GM23338 (cell line): ENCODE measurements at regions not wholly inside any gene's neighbourhood (a gene's known extent, or its start where the extent isn't known, plus 50 kb on each side); places are given as distances from the start of the nearest gene placed in this dataset.

Source experiments
- ATAC-seq: fragments of 200-7000 bp; cut with Tn5 transposase; 3 replicates; pipeline ENCODE4 v1.9.1; 2020
- DNase-seq: peaks from one replicate; pipeline ENCODE4 v3.0.0-alpha.2; 2015; ENCODE audit warnings: low spot score
- H2AFZ ChIP-seq: fragments of 200-600 bp; sonication (generic); 2 replicates; pipeline ENCODE4 v1.8.0; 2016; ENCODE audit warnings: antibody characterized with exemption, mild to moderate bottlenecking, moderate library complexity
- H3F3A ChIP-seq: fragments of 200-600 bp; sonication (generic); replicated peaks from 2 replicates; pipeline ENCODE4 v1.8.0; 2017; ENCODE audit warnings: antibody characterized with exemption, mixed run types, low read depth
- H3K27ac ChIP-seq: fragments of 200-600 bp; sonication (generic); 2 replicates; pipeline ENCODE4 v1.6.1; 2016; ENCODE audit warnings: low read depth
- H3K27me3 ChIP-seq: fragments of 200-600 bp; sonication (generic); 2 replicates; pipeline ENCODE4 v1.8.0; 2016; ENCODE audit warnings: mild to moderate bottlenecking, mixed run types, moderate library complexity; ENCODE audit not compliant: insufficient read depth
- H3K36me3 ChIP-seq: fragments of 200-600 bp; sonication (generic); 2 replicates; pipeline ENCODE4 v1.8.0; 2016; ENCODE audit warnings: mild to moderate bottlenecking; ENCODE audit not compliant: insufficient read depth
- H3K4me1 ChIP-seq: fragments of 200-600 bp; sonication (generic); 2 replicates; pipeline ENCODE4 v1.8.0; 2016; ENCODE audit warnings: mild to moderate bottlenecking, moderate library complexity; ENCODE audit not compliant: insufficient read depth
- H3K4me2 ChIP-seq: fragments of 200-600 bp; sonication (generic); 2 replicates; pipeline ENCODE4 v1.7.1; 2017; ENCODE audit warnings: mixed run types
- H3K4me3 ChIP-seq: fragments of 200-600 bp; sonication (generic); 2 replicates; pipeline ENCODE4 v1.6.1; 2016; ENCODE audit warnings: mixed run types
- H3K79me2 ChIP-seq: fragments of 200-600 bp; sonication (generic); replicated peaks from 2 replicates; pipeline ENCODE4 v1.8.0; 2017; ENCODE audit warnings: mild to moderate bottlenecking; ENCODE audit not compliant: insufficient read depth
- H3K9me2 ChIP-seq: fragments of 200-600 bp; sonication (generic); 2 replicates; pipeline ENCODE4 v1.8.0; 2017; ENCODE audit not compliant: insufficient read depth
- H4K20me1 ChIP-seq: fragments of 200-600 bp; sonication (generic); replicated peaks from 2 replicates; pipeline ENCODE4 v1.8.0; 2017; ENCODE audit warnings: mild to moderate bottlenecking; ENCODE audit not compliant: insufficient read depth
- H3K27ac Mint-ChIP-seq: 2 replicates; pipeline ENCODE4 v1.8.0; 2020; ENCODE audit warnings: inconsistent platforms, mild to moderate bottlenecking, moderate library complexity, mixed read lengths
- H3K27me3 Mint-ChIP-seq: 3 replicates; pipeline ENCODE4 v1.8.0; 2022; ENCODE audit warnings: low read depth, mild to moderate bottlenecking, moderate library complexity, mixed read lengths, inconsistent platforms; ENCODE audit not compliant: insufficient read depth, poor library complexity
- H3K36me3 Mint-ChIP-seq: 3 replicates; pipeline ENCODE4 v1.8.0; 2021; ENCODE audit warnings: low read depth, mild to moderate bottlenecking, inconsistent platforms, moderate library complexity, mixed read lengths
- H3K4me1 Mint-ChIP-seq: 3 replicates; pipeline ENCODE4 v1.8.0; 2020; ENCODE audit warnings: mild to moderate bottlenecking, inconsistent platforms, mixed read lengths
- H3K4me3 Mint-ChIP-seq: 3 replicates; pipeline ENCODE4 v1.8.0; 2021; ENCODE audit warnings: moderate library complexity, mild to moderate bottlenecking, inconsistent platforms, mixed read lengths
- H3K9me3 Mint-ChIP-seq: 3 replicates; pipeline ENCODE4 v1.8.0; 2020; ENCODE audit warnings: moderate library complexity, mild to moderate bottlenecking, inconsistent platforms, mixed read lengths
- CREB1 ChIP-seq: fragments of 250-450 bp; sonication (Bioruptor Pico); IDR thresholded peaks from 2 replicates; pipeline ENCODE4 v1.5.0; 2020; ENCODE audit warnings: low read depth, mild to moderate bottlenecking, moderate library complexity
- ETS1 ChIP-seq: IDR thresholded peaks from 2 replicates; pipeline ENCODE4 v1.6.1; 2016; ENCODE audit warnings: antibody characterized with exemption
- JUNB ChIP-seq: IDR thresholded peaks from one replicate; pipeline ENCODE4 v1.6.1; 2016; ENCODE audit warnings: antibody characterized with exemption; ENCODE audit not compliant: unreplicated experiment
- NANOG ChIP-seq: IDR thresholded peaks from 2 replicates; pipeline ENCODE4 v1.6.1; 2016; ENCODE audit warnings: antibody characterized with exemption, borderline replicate concordance
- REST ChIP-seq: IDR thresholded peaks from one replicate; pipeline ENCODE4 v1.6.1; 2018; ENCODE audit warnings: antibody characterized with exemption; ENCODE audit not compliant: unreplicated experiment
- ZNF114 ChIP-seq: fragments of 250-450 bp; sonication (Bioruptor Pico); IDR thresholded peaks from 2 replicates; pipeline ENCODE4 v1.5.0; 2020; ENCODE audit warnings: mild to moderate bottlenecking, moderate library complexity
- ZNF331 ChIP-seq: fragments of 250-450 bp; sonication (Bioruptor Pico); IDR thresholded peaks from 2 replicates; pipeline ENCODE4 v1.5.0; 2020; ENCODE audit warnings: low read depth, mild to moderate bottlenecking, moderate library complexity
- ZNF462 ChIP-seq: fragments of 250-450 bp; sonication (Bioruptor Pico); IDR thresholded peaks from 2 replicates; pipeline ENCODE4 v1.5.0; 2020; ENCODE audit warnings: mild to moderate bottlenecking, moderate library complexity

- H3K4me2 ChIP-seq: no peak overlapping the region
- no peak for TF ChIP-seq CREB1 (CRISPR knock-in tag)
- no peak for TF ChIP-seq REST
- TF ChIP-seq ZNF114 (CRISPR knock-in tag): no peak
- no peak for TF ChIP-seq JUNB
- no peak for TF ChIP-seq ETS1
- TF ChIP-seq NANOG: no peak
- TF ChIP-seq ZNF331: no peak
- no peak for TF ChIP-seq ZNF462 (CRISPR knock-in tag)
- no peak overlapping the region for H3K27ac ChIP-seq
- no peaks in the 10 kb centered on the region for H3K9me2 ChIP-seq
- no peaks in the 10 kb centered on the region for H3F3A ChIP-seq
- DNase-seq: no peak
- H3K79me2 ChIP-seq: 0 out of 2 replicates have a peak, but pooled peaks cover 4% of the 10 kb centered on the region
- no peaks in the 10 kb centered on the region for H3K27me3 ChIP-seq
- H3K27me3 Mint-ChIP-seq: no peaks in the 10 kb centered on the region
- H3K36me3 Mint-ChIP-seq: peaks cover 4% of the 10 kb centered on the region; the same call in 1 of the 3 replicates
- H3K4me3 Mint-ChIP-seq: no peak overlapping the region
- no peak overlapping the region for H3K27ac Mint-ChIP-seq
- H3K4me1 ChIP-seq: peaks cover 5% of the 10 kb centered on the region
- no peaks in the 10 kb centered on the region for H4K20me1 ChIP-seq
- no peak overlapping the region for H3K4me3 ChIP-seq
- peaks cover 12% of the 10 kb centered on the region; the same call in 2 of the 3 replicates for H3K9me3 Mint-ChIP-seq
- H3K36me3 ChIP-seq: no peaks in the 10 kb centered on the region
- peak overlapping the region; percentile 88 for H2AFZ ChIP-seq
- ATAC-seq: no peak
- peaks cover 5% of the 10 kb centered on the region; the same call in 1 of the 3 replicates for H3K4me1 Mint-ChIP-seq
Observed at GRCh38 chr3:135440746-135441145, 524.8 kb upstream of the PPP2R3A start.
